Sigmoid colon (tissue), 4 donors: ENCODE measurements at regions not wholly inside any gene's neighbourhood (a gene's known extent, or its start where the extent isn't known, plus 50 kb on each side); places are given as distances from the start of the nearest gene placed in this dataset.

ENCODE experiments used
- CTCF ChIP-seq, 4 experiments: fragments of 450-650 bp in 3 of 4; fragments of 200-600 bp in 1 of 4; IDR thresholded peaks; one replicate each; pipeline ENCODE4 v1.5.1; 2016 to 2019; ENCODE audit warnings: antibody characterized with exemption in 4 of 4, mild to moderate bottlenecking in 3 of 4, moderate library complexity in 2 of 4
- EP300 ChIP-seq, 4 donors: sonication (generic); formaldehyde crosslinking; IDR thresholded peaks; one replicate each; pipeline ENCODE4 v1.6.1; 2017; ENCODE audit warnings: antibody characterized with exemption in 4 of 4
- POLR2A ChIP-seq, 2 donors: fragments of 450-650 bp; IDR thresholded peaks; one replicate each; pipeline ENCODE4 v1.6.1; 2016; ENCODE audit warnings: antibody characterized with exemption in 2 of 2, mild to moderate bottlenecking in 2 of 2, moderate library complexity in 2 of 2
- POLR2AphosphoS5 ChIP-seq, 4 donors: sonication (generic); formaldehyde crosslinking; IDR thresholded peaks; one replicate each; pipeline ENCODE4 v1.6.1; 2017; ENCODE audit warnings: antibody characterized with exemption in 4 of 4

GRCh38 chr5:136501133-136501532 lies 135.8 kb upstream of the TRPC7 start:
- TF ChIP-seq CTCF (IDR thresholded peaks at IDR 0.05) (no peak), EP300 (IDR thresholded peaks at IDR 0.05) (no peak), POLR2A (IDR thresholded peaks at IDR 0.05) (no peak), POLR2AphosphoS5 (IDR thresholded peaks at IDR 0.05) (no peak)
